HG03135 (cell line): ENCODE measurements at regions not wholly inside any gene's neighbourhood (a gene's known extent, or its start where the extent isn't known, plus 50 kb on each side); places are given as distances from the start of the nearest gene placed in this dataset.
"Not testable (repeated sequence)": the region's sequence is repeated elsewhere in the genome, so short reads cannot be mapped to it uniquely, and the experiment has no call there.

Experiments
- ATAC-seq: cut with Tn5 transposase; IDR thresholded peaks from one replicate; pipeline ENCODE4 v1.9.1; 2021; ENCODE audit warnings: mild to moderate bottlenecking, moderate library complexity; ENCODE audit not compliant: unreplicated experiment

DNA sequence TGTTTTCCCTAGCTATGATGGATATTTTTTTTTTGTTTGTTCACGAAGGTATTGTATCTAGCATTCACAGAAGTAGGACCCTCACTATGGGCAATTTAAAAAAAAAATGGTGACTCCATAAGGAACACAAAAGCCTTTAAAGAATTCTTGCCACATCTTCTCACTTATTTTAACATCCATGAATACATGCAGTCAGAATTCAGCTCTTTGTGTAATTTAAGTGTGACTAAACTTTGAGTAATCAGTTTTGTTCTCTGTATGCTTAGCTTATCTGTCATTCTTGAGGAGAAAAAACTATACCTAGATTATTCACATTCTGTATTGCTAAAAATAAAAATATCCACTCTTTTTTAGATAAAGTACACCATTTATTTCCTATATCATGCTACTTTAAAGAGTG lies 313.2 kb upstream of the KCND2 start:
- ATAC-seq, result no peak

DNA sequence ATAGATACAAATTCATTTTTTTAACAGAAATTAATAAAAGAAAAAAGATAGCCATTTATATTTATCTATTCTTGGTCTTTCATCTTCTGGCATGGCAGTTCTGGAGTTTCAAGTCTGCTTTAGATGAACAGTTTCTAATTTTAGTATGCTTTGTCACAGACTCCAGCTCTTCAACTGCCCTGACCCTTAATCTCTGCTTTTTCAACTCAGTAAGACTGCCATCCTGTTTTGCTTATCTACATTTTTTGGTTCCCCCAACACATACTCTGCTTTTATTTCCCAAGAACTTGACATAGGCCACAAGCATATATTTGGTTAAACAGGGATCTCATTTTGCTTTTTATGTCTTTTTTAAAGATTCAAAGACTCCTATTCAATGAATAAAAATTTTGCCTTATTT lies 309.3 kb upstream of the KCND2 start:
- ATAC-seq, result no peak

DNA sequence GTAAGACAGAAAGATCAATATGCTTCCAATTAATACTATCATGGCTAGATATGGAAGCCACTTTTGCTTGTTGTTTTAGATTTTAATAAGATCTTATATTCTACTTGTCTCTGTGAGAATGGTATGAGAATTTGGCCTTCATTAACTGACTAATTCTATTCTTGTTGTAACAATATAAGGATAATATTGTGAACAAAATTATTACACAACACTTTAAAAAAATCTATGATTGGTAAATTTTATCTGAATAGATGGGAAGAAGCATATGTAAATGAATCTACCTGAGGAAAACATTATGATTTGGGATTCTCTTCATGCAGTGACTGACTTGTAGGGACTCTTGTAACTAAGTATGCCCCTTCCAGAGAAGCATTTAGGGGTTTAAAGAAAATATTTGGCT lies 308.9 kb upstream of the KCND2 start:
- ATAC-seq, result no peak

DNA sequence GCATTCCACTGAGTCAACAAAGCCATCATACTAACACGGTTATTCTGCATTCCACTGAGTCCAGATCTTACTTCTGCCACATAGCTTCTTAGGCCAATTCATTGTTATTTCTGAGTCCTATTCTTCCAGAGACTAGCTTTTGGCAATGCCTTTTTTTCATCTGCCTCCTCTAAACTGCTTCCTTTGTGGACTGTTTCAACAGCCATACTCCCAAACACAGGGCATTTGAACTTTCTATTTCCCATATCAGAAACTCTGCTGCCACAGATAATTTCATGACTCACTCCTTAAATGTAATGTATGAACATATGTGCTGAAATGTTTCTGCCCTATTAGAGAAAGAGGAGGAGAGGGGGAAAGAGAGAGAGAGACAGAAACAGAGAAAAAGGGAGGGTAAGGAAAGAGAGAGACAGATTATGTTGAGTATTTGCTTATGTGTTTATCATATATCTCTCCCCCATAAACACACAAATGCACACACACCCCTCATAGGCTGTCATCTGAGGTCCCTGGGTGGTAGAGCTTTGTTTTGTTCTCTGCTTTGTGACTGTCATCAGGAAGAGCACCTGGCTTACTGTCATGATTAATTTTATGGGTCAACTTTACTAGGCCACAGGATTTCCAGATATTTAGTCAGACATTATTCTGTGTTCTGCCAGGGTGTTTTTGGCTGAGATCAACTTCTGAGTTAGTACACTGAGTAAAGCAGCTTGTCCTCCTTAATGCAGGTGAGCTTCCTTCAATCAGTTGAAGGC lies 308.0 kb upstream of the KCND2 start:
- no peak for ATAC-seq

DNA sequence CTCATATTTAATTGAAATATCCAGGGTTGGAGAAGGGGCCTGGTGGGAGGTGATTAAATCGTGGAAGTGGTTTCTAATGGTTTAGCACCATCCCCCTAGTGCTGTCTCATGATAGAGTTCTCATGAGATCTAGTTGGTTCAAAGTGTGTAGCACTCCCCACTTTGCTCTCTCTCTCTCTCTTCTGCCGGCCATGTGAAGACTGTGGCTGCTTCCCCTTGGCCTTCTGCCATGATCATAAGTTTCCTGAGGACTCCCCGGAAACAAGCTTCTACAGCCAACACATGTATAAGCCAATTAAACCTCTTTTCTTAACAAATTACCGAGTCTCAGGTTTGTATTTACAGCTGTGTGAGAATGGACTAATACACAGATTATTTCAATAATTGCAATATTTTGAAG lies 305.8 kb upstream of the KCND2 start:
- ATAC-seq, result no peak

DNA sequence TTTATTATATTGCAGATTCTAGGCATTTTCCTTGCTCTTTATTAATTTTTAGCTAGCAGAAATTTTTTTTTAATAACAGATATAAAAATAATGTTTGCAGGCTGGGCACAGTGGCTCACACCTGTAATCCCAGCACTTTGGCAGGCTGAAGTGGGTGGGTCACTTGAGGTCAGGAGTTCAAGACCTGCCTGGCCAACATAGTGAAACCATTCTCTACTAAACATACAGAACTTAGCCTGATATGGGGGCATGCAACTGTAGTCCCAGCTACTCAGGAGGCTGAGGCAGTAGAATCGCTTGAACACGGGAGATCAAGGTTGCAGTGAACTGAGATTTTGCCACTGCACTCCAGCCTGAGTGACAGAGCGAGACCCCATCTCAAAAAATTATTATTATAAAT lies 304.6 kb upstream of the KCND2 start:
- ATAC-seq, result not testable (repeated sequence)

DNA sequence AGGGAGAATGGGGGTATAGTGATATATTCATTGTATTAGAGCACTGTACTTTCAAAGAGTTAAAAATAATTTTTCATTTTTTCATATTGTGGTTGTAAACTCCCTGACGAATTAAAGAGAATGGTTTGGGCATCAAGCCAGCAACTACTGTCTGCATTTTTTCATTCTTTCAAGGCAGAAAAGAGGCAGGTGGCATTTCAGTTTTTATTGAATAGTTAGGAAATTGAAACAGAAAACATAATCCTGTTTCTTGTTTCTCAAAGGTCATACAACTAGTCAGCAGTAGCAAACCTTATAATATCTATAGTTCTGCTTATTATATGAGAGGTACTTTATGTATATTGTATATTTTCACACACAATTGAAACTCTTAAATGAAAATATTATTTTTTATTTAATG lies 303.9 kb upstream of the KCND2 start:
- ATAC-seq, result no peak

DNA sequence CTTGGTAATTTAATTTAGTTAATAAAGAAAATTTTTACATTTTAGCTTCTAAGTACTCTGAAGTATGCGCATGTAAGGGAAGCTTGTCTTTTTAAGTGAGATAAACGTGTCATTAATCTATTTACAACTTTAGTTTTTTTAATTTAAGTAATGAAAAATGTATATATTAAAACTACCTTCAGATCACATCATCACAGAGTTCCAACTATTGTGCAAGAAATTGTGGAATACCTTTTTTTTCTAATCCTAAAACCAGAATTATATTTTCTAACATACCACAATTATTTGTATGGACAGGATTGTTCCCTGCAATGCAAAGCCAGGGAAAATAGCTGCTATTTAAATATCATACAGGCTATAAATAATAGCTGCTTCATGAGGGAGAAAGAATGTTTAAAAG lies 303.2 kb upstream of the KCND2 start:
- no peak for ATAC-seq

DNA sequence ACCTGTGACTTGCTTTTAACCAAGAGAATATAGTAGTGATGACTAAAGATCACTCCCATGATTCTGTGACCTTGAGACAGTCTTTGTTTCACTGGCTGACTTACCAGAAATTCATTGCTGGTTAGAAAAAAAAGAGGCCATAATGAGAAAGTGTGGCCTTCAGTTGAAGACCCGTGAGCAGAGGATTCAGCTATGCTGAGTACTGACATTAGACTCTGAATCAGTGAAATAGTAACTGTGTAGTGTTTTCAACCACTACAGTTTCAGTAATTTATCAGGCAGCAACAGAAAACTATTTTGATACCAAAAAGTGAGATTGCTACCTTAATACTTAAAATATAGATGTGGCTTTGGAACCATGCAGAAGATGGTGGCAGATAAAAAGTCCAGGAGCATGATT lies 298.0 kb upstream of the KCND2 start:
- no peak for ATAC-seq

DNA sequence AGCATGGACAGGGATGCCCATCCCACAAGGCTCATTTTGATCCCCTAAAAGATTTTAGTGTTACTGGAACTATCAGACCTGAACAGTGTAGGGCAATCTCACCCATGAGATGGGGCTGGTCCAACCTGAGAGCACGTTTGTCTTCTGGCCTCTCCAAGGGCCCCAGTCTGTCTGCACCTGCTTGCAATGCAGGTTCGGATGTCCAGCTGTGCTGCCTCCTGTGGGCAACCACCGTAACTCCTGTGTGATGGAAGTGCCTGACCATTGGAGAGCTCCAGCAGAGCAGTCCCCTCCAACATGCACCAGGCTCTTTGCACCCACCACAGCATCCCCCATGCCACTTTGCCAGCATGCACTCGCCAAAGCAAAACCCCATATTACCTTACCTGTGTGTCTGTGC lies 290.1 kb upstream of the KCND2 start:
- ATAC-seq, result no peak

DNA sequence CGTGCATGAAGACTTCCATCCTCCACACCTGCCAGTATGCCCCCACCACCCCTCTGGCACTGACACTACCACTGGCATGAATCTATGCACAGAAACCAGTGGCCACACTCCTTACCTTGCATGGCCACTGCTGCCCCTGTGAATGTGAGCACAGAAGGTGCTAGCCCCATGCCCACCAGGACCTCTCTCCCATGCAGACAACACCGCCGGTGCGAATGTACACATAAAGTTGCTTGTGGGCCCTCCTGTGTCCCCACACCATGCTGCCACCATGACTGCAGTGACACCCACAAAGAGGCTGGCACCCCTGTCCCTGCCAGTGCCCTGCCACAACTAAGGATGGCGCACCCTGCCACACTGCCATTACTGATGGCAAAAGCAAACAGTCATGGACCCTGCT lies 289.5 kb upstream of the KCND2 start:
- ATAC-seq, result no peak

DNA sequence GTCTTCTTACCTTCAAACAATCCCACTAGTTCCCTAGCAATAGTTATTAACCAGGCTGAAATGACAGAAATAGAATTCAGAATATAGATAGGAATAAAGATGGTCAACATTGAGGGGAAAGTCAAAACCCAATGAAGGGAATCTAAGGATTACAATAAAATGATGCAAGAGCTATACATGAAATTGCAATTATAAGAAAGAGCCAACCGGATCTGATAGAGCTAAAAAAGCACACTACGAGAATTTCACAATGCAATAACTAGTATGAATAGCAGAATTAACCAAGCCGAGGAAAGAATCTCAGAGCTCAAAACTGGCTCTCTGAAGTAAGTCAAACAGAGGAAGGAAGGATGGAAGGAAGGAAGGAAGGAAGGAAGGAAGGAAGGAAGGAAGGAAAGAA lies 288.7 kb upstream of the KCND2 start:
- ATAC-seq, result no peak

DNA sequence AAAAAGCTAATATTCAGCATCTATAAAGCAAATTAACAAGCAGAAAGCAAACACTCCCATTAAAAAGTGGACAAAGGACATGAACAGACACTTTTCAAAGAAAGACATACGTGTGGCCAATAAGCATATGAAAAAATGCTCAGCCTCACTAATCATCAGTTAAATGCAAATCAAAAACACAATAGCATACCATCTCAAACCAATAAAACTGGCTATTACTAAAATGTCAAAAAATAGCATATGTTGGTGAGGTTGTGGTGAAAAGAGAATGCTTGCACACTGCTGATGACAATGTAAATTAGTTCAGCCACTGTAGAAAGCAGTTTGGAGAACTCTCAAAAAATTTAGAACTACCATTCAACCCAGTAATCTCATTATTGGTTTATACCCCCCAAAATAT lies 284.6 kb upstream of the KCND2 start:
- ATAC-seq, result no peak

DNA sequence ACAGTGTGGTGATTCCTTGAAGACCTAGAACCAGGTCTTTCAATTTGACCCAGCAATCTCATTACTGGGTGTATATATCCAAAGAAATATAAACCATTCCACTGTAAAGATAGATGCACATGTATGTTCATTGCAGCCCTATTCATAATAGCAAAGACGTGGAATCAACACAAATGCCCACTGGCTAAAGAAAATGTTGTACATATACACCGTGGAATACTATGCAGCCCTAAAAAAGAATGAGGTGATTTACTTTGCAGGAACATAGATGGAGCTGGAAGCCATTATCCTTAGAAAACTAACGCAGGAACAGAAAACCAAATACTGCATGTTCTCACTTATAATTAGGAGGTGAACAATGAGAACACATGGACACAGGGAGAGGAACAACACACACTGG lies 278.0 kb upstream of the KCND2 start:
- ATAC-seq, result no peak

DNA sequence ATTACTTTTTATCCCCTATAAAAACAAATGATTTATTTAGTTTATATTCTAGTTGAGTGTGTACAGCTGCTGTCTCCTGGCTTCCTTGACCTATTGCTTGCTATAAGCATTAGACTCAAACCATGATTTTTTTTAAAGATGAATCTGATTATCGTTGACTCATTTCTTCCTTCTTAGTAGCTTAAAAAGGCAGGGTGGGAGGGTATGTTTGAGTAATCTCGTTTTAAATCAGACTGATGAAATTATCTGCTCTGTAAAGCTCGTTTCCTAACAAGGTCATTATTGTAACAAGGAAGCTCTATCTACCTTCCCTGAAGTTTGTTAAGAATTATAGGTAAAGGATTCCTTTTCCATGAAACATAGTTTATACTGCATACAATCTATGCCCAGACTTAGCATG lies 276.3 kb upstream of the KCND2 start:
- no peak for ATAC-seq

DNA sequence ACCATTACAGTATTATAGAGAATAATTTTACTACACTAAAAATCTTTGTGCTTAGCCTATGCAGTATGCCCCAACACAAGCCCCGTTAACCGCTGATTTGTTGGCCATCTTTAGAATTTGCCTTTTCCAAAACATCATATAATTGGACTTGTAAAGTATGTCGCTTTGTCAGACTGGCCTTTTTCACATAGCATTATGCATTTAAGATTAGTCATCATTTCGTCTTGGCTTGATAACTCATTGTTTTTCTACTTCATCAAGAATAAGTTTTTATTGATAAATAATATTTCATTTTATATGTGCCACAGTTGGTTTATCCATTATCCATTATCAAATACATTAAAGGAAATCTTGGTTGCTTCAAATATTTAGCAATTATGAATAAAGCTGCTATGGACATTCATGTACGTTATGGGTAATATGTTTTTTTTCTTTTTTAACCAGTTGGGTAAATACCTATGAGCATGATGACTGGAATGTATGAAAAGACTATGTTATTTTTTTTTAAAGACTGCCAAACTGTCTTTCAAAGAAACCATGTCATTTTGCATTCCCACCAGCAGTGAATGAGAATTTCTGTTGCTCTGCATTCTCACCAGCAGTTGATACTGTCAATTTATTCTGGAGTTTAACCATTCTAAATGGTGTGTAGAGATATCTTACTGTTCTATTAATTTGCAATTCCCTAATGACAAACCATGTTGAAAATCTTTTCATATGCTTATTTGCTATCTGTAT lies 273.1 kb upstream of the KCND2 start:
- ATAC-seq, result no peak

DNA sequence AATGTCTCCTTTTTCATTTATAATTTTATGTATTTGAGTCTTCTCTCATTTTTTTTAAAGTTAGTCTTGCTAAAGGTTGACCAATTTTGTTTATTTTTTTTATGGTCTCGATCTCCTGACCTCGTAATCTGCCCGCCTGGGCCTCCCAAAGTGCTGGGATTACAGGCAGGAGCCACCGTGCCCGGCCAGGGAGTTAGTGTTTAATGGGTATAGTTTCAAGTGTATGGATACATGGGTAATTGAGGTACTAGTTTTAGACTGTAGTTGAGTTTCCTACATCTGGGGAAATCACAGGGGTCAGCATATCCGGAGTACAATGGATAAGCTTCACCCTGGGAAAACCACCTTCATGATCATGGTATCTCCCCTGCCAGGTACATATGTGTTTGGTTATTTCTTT lies 267.3 kb upstream of the KCND2 start:
- no peak for ATAC-seq

DNA sequence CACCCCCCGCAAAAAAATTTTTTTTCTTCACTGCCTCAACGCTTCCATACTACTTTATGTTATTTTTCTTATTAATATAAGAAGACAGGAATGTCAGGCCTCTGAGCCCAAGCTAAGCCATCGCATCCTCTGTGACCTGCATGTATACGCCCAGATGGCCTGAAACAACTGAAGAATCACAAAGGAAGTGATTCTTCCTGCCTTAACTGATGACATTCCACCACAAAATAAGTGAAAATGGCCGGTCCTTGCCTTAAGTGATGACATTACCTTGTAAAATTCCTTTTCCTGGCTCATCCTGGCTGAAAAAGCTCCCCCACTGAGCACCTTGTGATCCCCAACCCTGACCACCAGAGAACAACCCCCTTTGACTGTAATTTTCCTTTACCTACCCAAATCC lies 258.7 kb upstream of the KCND2 start:
- ATAC-seq, result not testable (repeated sequence)

DNA sequence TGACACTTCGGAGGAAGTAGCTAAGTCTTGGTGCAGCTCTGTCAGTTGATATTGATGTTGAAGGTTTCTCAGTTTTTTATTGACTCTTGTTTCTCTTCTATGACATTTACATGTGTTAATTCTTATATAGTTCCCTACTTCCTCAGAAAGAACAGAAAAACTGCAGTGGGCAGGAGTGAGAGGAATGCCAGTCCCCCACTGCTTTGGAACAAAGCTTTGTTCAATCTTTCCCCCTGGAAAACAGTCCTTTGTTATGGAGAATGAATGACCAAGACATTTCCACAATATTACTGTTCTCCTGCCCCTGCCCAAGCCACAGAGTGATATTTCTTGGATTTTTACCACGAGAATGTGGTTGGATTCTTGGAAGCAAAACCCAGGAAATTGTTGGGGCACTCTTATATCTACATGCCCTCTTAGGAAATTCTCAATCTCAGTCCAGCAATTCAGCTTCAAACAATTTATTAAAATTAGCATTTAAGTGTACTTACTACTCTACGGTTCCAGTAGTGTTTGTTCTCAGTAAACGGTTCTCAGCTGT lies 258.0 kb upstream of the KCND2 start:
- no peak for ATAC-seq

DNA sequence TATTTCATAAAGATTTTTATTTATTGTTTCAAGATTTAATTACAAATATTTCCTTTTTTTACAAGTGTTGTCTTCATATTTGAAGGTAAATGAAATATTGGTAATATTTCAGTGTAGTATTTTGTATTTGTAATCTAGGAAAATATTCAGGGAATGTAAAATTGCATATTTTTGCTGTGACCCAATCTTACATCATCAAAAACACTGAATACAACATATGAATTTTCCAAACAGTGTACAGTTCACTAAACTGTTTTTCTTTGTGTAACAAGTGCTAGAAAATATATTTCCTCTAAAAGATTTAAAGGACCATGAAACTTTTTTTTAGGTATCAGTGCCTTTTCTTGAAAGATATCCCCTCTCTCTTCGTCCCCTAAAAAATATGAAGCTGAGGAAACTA lies 251.9 kb upstream of the KCND2 start:
- no peak for ATAC-seq

DNA sequence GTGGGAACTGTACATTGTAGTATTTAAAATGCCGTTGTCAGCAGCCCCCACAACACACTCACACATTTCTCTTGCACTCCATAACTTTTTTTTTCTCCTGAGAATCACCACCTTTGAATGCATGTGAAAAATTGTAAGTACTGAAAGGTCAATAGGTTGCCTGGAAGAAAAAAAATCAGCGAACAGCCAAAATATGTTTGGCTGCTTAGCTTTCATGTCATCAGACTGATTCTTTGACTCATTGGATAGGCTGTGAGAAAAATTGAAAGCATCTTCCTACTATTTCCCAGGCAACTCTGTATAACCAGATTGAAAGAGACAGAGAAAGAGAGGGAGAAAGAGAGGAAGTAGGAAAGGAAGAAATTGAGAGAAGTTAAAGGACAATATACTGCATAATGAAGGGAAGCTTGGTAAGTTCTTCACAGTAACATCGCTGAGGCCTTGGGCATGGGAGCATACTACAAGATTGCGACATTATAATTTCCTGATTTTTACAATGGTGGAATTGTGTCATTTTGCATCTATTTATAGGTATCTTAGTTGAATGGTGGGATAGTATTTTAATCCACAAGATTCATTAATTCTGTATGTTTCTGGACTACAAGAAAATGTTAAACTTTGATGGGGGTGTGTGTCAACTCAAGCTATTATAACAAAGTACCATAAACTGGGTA lies 249.3 kb upstream of the KCND2 start:
- no peak for ATAC-seq

DNA sequence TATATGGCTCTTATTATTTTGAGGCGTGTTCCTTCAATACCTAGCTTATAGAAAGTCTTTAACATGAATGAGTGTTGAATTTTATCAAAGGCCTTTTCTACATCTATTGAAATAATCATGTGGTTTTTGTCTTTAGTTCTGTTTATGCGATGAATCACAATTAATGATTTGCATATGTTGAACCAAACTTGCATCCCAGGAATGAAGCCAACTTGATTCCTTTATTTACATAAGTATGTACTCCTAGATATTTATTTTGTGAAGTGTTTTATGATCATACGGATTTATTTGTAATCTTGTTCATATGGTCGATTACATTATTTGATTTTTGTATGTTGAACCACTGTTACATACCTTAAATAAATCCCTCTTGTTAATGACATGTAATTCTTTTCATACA lies 244.3 kb upstream of the KCND2 start:
- ATAC-seq, result no peak
